MM.1S (cell line): ENCODE measurements at regions not wholly inside any gene's neighbourhood (a gene's known extent, or its start where the extent isn't known, plus 50 kb on each side); places are given as distances from the start of the nearest gene placed in this dataset.

Experiments
- DNase-seq: peaks from one replicate; pipeline ENCODE4 v3.0.0-alpha.2; 2015
- H2AFZ ChIP-seq: fragments of 300-600 bp; sonication (generic); 2 replicates; pipeline ENCODE4 v1.6.0; 2016; ENCODE audit warnings: antibody characterized with exemption, low read length
- H3F3A ChIP-seq: fragments of 300-600 bp; sonication (generic); 2 replicates; pipeline ENCODE4 v1.6.1; 2016; ENCODE audit warnings: mild to moderate bottlenecking, antibody characterized with exemption, low read length, moderate library complexity, mixed read lengths; ENCODE audit not compliant: insufficient read depth
- H3K27ac ChIP-seq: fragments of 300-600 bp; sonication (generic); 2 replicates; pipeline ENCODE4 v1.5.1; 2016; ENCODE audit warnings: mild to moderate bottlenecking, low read length
- H3K27me3 ChIP-seq: fragments of 300-600 bp; sonication (generic); replicated peaks from 2 replicates; pipeline ENCODE4 v1.6.0; 2016; ENCODE audit warnings: low read length; ENCODE audit not compliant: insufficient read depth
- H3K36me3 ChIP-seq: fragments of 300-600 bp; sonication (generic); replicated peaks from 2 replicates; pipeline ENCODE4 v1.6.1; 2016; ENCODE audit warnings: mild to moderate bottlenecking, low read length, mixed read lengths; ENCODE audit not compliant: insufficient read depth
- H3K4me1 ChIP-seq: fragments of 300-600 bp; sonication (generic); 2 replicates; pipeline ENCODE4 v1.6.1; 2016; ENCODE audit warnings: low read length, mixed read lengths
- H3K4me2 ChIP-seq: fragments of 300-600 bp; sonication (generic); 2 replicates; pipeline ENCODE4 v1.6.0; 2016; ENCODE audit warnings: low read depth, low read length
- H3K4me3 ChIP-seq: fragments of 300-600 bp; sonication (generic); 2 replicates; pipeline ENCODE4 v1.5.1; 2016; ENCODE audit warnings: low read length, mixed read lengths
- H3K79me2 ChIP-seq: fragments of 300-600 bp; sonication (generic); 2 replicates; pipeline ENCODE4 v1.6.1; 2016; ENCODE audit warnings: mixed run types, low read length, mixed read lengths
- H3K9ac ChIP-seq: fragments of 300-600 bp; sonication (generic); 2 replicates; pipeline ENCODE4 v1.6.1; 2016; ENCODE audit warnings: low read length, mixed read lengths
- H3K9me2 ChIP-seq: fragments of 300-600 bp; sonication (generic); replicated peaks from 2 replicates; pipeline ENCODE4 v1.6.1; 2016; ENCODE audit warnings: mild to moderate bottlenecking, low read length, mixed read lengths; ENCODE audit not compliant: insufficient read depth
- H3K9me3 ChIP-seq: fragments of 300-600 bp; sonication (generic); replicated peaks from 2 replicates; pipeline ENCODE4 v1.6.1; 2016; ENCODE audit warnings: mild to moderate bottlenecking, low read length, mixed read lengths; ENCODE audit not compliant: insufficient read depth
- H4K20me1 ChIP-seq: fragments of 300-600 bp; sonication (generic); 2 replicates; pipeline ENCODE4 v1.6.1; 2016; ENCODE audit warnings: mild to moderate bottlenecking, low read length, moderate library complexity, mixed read lengths; ENCODE audit not compliant: insufficient read depth
- CTCF ChIP-seq: fragments of 300-600 bp; sonication (generic); IDR thresholded peaks from 2 replicates; pipeline ENCODE4 v1.5.1; 2016; ENCODE audit warnings: antibody characterized with exemption, low read length, mixed read lengths
- EZH2 ChIP-seq: fragments of 300-600 bp; sonication (generic); optimal IDR thresholded peaks from 2 replicates; pipeline ENCODE3; 2017; ENCODE audit warnings: low read depth, mild to moderate bottlenecking, antibody characterized with exemption, low read length, mixed read lengths
- EZH2phosphoT487 ChIP-seq: fragments of 300-600 bp; sonication (generic); IDR thresholded peaks from 2 replicates; pipeline ENCODE4 v1.6.1; 2018; ENCODE audit warnings: antibody characterized with exemption, low read length

GRCh38 chr21:27565364-27565763 is 598.5 kb upstream of the ADAMTS5 start:
- TF ChIP-seq EZH2 (no peak), EZH2phosphoT487 (no peak), CTCF (no peak)
- no peaks in the 10 kb centered on the region for H3K79me2 ChIP-seq
- no peaks in the 10 kb centered on the region for H3F3A ChIP-seq
- H3K4me1 ChIP-seq = no peaks in the 10 kb centered on the region
- no peak overlapping the region for H3K9ac ChIP-seq
- no peaks in the 10 kb centered on the region for H3K9me2 ChIP-seq
- DNase-seq = no peak
- H3K36me3 ChIP-seq = no peaks in the 10 kb centered on the region
- H3K9me3 ChIP-seq = no peaks in the 10 kb centered on the region
- H3K4me3 ChIP-seq = no peak overlapping the region
- H4K20me1 ChIP-seq = no peaks in the 10 kb centered on the region
- no peak overlapping the region for H2AFZ ChIP-seq
- H3K27me3 ChIP-seq = no peaks in the 10 kb centered on the region
- no peak overlapping the region for H3K4me2 ChIP-seq
- H3K27ac ChIP-seq = no peak overlapping the region

GRCh38 chr21:27564684-27565301 is 597.9 kb upstream of the ADAMTS5 start:
- no peaks in the 10 kb centered on the region for H3K9me2 ChIP-seq
- H4K20me1 ChIP-seq = no peaks in the 10 kb centered on the region
- no peaks in the 10 kb centered on the region for H3K79me2 ChIP-seq
- no peak overlapping the region for H3K4me3 ChIP-seq
- no peaks in the 10 kb centered on the region for H3F3A ChIP-seq
- H3K4me2 ChIP-seq = no peak overlapping the region
- H3K9ac ChIP-seq = no peak overlapping the region
- peak; percentile 40 for DNase-seq
- H2AFZ ChIP-seq = no peak overlapping the region
- H3K36me3 ChIP-seq = no peaks in the 10 kb centered on the region
- TF ChIP-seq CTCF (peak; percentile 69), EZH2 (no peak)
- no peaks in the 10 kb centered on the region for H3K4me1 ChIP-seq
- no peaks in the 10 kb centered on the region for H3K27me3 ChIP-seq
- no peaks in the 10 kb centered on the region for H3K9me3 ChIP-seq
- H3K27ac ChIP-seq = no peak overlapping the region

- no peak overlapping the region for H3K4me3 ChIP-seq
Observed at GRCh38 chr21:27562303-27562702, 595.4 kb upstream of the ADAMTS5 start.

More at GRCh38 chr21:27562303-27562702, 595.4 kb upstream of the ADAMTS5 start:
- H3F3A ChIP-seq = no peaks in the 10 kb centered on the region
- no peaks in the 10 kb centered on the region for H3K36me3 ChIP-seq
- H3K4me1 ChIP-seq = no peaks in the 10 kb centered on the region
- no peak overlapping the region for H2AFZ ChIP-seq
- H3K4me2 ChIP-seq = no peak overlapping the region
- DNase-seq = no peak
- no peaks in the 10 kb centered on the region for H3K27me3 ChIP-seq
- no peaks in the 10 kb centered on the region for H3K79me2 ChIP-seq
- TF ChIP-seq EZH2 (no peak), EZH2phosphoT487 (no peak), CTCF (no peak)
- H4K20me1 ChIP-seq = no peaks in the 10 kb centered on the region
- no peaks in the 10 kb centered on the region for H3K9me2 ChIP-seq
- no peak overlapping the region for H3K9ac ChIP-seq
- H3K9me3 ChIP-seq = no peaks in the 10 kb centered on the region
- no peak overlapping the region for H3K27ac ChIP-seq
